Liver (tissue), 3 donors: ENCODE measurements at regions not wholly inside any gene's neighbourhood (a gene's known extent, or its start where the extent isn't known, plus 50 kb on each side); places are given as distances from the start of the nearest gene placed in this dataset.

ENCODE experiments used
- CTCF ChIP-seq: fragments of 150-350 bp; IDR thresholded peaks from 2 replicates; pipeline ENCODE4 v1.5.1; 2017; ENCODE audit warnings: improper control_type of control experiment, low read depth, low read length; ENCODE audit not compliant: missing input control
- EGR1 ChIP-seq, 2 donors: IDR thresholded peaks; 2 replicates each; pipeline ENCODE4 v1.6.1; 2016 to 2018; ENCODE audit warnings: antibody characterized with exemption in 2 of 2, low read depth in 2 of 2
- FOXA1 ChIP-seq: IDR thresholded peaks from 2 replicates; pipeline ENCODE4 v1.6.1; 2016; ENCODE audit warnings: antibody characterized with exemption
- JUND ChIP-seq, 2 donors: IDR thresholded peaks; 2 replicates each; pipeline ENCODE4 v1.6.1; 2016; ENCODE audit warnings: antibody characterized with exemption in 2 of 2
- MAX ChIP-seq: IDR thresholded peaks from 2 replicates; pipeline ENCODE4 v1.6.1; 2016; ENCODE audit warnings: antibody characterized with exemption
- REST ChIP-seq: IDR thresholded peaks from 2 replicates; pipeline ENCODE4 v1.6.1; 2016; ENCODE audit warnings: antibody characterized with exemption, mild to moderate bottlenecking
- TAF1 ChIP-seq: conservative IDR thresholded peaks from 2 replicates; pipeline ENCODE4 v1.6.1; 2016; ENCODE audit warnings: antibody characterized with exemption, mild to moderate bottlenecking
- YY1 ChIP-seq: IDR thresholded peaks from 2 replicates; pipeline ENCODE4 v1.6.1; 2016; ENCODE audit warnings: antibody characterized with exemption, mild to moderate bottlenecking
- donor health status: healthy.
- donor health status: healthy.

GRCh38 chr14:98889836-98890185, 382.2 kb downstream of the BCL11B start:
- TF ChIP-seq MAX (no peak), JUND (IDR thresholded peaks at IDR 0.05) (no peak), CTCF (no peak), REST (no peak), EGR1 (IDR thresholded peaks at IDR 0.05; ENCODE audit: low read depth in 2 of 2) (no peak), YY1 (no peak), TAF1 (no peak), FOXA1 (no peak)
